ENCODE measurements at regions not wholly inside any gene's neighbourhood (a gene's known extent, or its start where the extent isn't known, plus 50 kb on each side); places are given as distances from the start of the nearest gene placed in this dataset.
"Not testable (repeated sequence)": the region's sequence is repeated elsewhere in the genome, so short reads cannot be mapped to it uniquely, and the experiment has no call there.

GRCh38 chr7:156384706-156385105 is 255.9 kb upstream of the RNF32 start:
- DNase-seq (ENCODE audit: low spot score), result no peak

DNA sequence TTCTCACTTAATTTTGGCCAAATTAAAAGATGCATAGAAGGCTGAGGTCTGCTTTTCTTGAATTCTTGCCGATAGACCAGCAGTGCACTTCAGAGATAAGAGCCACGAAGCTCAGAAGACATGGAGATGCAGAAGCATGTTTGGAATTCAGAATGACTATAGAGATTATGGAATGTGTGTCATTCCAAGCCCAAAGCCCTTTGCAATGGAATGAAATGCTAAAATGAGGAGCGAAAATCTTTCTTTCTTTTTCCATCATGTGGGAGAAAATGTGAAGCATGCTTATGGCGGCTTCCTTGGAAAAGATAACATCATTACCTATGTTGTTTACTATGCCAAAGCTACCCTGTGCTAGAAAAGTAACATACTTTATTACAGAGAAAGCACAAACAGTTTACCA is 257.0 kb upstream of the RNF32 start:
- peak; percentile 22 for DNase-seq (ENCODE audit: low spot score)

- DNase-seq (ENCODE audit: low spot score), result no peak
These were observed 260.3 kb upstream of the RNF32 start for GRCh38 chr7:156380261-156380660.

DNA sequence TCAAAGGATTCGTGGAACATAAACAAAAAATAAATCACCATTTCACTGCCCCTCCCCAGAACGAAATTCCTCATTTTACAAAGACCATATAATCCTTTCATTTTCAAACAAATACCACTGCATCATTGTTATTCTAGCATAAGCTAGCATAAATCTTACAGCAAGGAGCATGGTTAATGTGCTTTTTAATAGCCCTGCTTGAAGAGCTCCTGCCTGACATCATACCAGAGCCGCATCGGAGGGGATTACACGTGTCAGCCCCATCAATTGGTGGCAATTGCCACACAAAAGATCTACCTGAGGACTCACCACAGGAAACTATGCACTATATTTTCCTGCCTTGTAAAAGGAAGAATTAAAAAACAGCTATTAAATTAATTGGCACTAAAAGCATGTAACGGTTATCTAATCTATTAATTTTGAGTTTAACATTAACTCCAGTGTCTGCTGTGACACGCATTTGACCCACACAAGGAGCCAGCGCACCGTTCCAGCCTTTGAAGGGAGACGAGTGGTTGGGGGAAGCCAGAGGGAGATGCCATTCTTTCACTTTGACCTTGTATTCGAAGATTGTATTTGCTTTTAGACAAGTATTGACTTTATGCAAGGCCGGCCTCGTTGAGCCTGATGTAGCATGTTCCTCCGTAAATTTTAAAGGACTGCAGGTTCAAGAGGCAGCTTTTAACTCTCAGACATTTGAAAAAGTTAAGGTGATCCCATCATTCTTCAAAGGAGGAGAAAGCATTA is 261.1 kb upstream of the RNF32 start:
- no peak for DNase-seq (ENCODE audit: low spot score)

GRCh38 chr7:156378806-156379205 is 261.8 kb upstream of the RNF32 start:
- no peak for DNase-seq (ENCODE audit: low spot score)

DNA sequence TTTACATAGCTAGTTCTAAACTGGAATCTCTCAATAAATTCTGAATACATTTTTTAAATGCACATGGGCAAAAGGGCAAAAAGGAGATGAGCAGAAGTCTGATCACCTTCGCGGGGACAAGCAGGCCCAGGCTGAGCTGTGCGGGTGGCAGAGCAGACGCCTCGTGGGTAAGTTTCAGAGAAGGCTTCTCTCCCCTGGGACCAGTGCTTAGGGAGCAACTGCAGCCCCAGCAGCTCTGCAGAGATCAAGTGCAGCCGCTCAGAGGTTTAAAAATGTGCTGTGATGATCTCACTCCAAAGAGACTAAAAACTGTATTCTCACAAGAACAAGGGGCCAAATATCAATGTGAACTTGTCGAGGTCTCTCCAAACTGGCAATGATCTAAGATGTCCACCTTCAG is 264.3 kb upstream of the RNF32 start:
- no peak for DNase-seq (ENCODE audit: low spot score)

DNA sequence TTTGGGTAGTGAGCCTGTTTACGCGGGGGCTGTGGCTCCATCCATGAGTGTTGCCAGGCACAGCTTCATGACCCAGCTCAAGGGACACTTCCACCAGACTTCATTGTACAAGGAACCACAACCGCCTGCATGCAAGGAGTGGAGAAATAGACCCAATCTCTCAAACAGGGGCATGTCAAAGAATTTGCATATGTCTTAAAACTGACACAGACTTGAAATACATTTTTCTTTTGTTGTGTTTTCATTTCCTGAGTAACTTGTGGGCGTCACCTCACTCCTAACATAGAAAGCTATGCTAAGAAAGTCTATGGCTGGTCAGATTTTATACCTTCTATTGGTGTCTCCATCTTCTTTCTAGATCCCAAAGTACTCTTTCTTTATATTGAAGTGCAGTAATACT is 266.2 kb upstream of the RNF32 start:
- DNase-seq (ENCODE audit: low spot score), result no peak

DNA sequence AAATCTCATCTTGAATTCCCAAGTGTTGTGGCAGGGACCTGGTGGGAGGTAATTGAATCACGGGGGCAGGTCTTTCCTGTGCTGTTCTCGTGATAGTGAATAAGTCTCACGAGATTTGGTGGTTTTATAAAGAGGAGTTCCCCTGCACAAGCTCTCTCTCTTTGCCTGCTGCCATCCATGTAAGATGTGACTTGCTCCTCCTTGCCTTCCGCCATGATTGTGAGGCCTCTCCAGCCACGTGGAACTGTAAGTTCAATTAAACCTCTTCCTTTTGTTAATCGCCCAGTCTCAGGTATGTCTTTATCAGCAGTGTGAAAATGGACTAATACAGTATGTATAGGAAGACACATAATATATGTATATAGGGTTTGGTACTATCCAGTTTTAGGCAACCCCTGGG is 270.6 kb upstream of the RNF32 start:
- not testable (repeated sequence) for DNase-seq (ENCODE audit: low spot score)

GRCh38 chr7:156368053-156368843 is 272.3 kb upstream of the RNF32 start:
- DNase-seq (ENCODE audit: low spot score), result no peak

GRCh38 chr7:156363751-156364150 is 276.8 kb upstream of the RNF32 start:
- no peak for DNase-seq (ENCODE audit: low spot score)

DNA sequence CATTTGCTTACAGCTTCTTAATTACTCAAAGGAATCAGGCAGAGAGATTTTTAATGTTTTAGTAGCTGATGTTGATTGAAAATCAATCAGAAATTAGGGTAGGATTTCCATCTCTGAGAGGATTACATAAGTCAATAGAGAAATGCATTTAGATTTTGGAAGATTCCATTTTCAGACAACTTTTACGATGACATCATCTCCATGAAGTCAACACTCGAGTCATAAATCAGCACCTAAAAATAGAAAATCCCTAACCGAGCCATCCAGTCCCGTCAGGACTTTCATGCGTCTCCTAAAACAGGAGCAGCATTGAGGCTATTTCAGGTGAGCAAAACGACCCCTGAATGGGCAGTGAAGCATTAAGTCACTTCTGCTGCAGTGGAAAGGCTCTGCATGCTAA is 279.7 kb upstream of the RNF32 start:
- no peak for DNase-seq (ENCODE audit: low spot score)

- DNase-seq (ENCODE audit: low spot score), result no peak
These were observed 284.0 kb upstream of the RNF32 start for GRCh38 chr7:156356551-156356950.

DNA sequence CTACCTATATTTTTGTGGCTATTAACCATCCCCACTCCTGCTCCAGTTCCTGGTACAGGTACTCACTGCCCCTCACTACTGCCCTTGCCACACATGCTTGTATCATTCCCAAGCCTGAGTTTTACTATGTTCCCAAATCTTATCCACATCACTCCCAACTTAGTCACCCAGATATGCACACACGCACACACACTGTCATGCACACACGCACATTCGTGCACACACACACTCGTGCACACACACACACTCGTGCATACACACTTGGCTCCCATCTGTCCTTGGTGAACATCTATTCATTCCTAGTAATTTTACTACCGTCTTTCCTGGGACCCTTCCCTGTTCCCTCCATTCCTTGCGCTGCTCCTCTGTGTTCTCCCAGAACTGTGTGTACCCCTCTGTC is 287.2 kb upstream of the RNF32 start:
- DNase-seq (ENCODE audit: low spot score), result no peak

- not testable (repeated sequence) for DNase-seq (ENCODE audit: low spot score)
These were observed 292.8 kb upstream of the RNF32 start for GRCh38 chr7:156347703-156348248.

GRCh38 chr7:156347132-156347531 is 293.4 kb upstream of the RNF32 start:
- peak; percentile 17 for DNase-seq (ENCODE audit: low spot score)

DNA sequence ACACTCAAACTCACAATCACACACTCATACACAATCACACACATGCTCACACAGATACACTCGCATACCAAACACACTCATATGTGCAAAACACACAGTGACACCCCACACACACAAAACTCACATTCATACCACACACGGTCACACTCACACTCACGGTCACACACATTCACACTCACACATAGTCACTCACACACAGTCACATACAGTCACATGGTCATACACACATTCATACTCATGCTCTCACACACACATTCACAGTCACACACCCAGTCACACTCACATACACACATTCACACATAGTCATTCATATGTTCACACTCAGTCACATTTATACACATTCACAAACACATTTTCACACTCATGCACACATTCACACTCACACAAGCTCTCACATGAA is 296.0 kb upstream of the RNF32 start:
- no peak for DNase-seq (ENCODE audit: low spot score)

GRCh38 chr7:156334636-156335035 is 305.9 kb upstream of the RNF32 start:
- DNase-seq (ENCODE audit: low spot score), result no peak

DNA sequence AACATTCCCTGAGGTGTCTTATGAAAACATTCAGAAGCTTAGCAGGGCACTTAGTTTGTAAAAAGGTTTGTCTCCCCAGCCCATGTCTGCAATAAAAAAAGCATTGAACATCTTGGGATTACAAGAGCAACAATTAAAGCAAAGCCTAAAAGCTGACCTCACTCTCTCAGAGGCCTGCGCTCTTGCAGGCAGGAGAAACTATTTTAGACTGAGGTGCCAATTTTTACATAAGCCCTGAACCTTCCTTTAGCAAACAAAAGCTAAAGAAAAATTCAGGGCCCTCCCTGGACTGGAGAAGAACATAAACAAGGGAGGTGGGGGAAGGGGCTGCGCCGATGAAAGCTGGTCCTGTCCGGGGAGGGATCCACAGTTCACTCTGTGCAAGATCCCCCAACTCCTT is 312.7 kb upstream of the RNF32 start:
- DNase-seq (ENCODE audit: low spot score), result no peak

- no peak for DNase-seq (ENCODE audit: low spot score)
These were observed 313.1 kb upstream of the RNF32 start for GRCh38 chr7:156327474-156327873.

DNA sequence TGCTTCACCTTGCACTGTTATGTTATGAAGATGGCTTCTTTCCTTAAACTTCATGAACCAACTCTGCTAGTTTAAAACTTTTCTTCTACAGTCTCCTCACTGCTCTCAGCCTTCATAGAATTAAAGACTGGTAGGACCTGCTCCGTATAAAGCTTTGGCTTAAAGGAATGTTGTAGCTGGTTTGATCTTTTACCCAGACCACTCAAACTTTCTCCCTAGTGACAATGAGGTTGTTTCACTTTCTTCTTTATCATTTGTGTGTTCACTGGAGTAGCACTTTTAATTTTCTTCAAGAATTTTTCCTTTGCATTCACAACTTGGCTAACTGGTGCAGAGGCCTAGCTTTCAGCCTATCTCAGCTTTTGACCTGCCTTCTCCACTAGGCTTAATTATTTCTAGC is 316.4 kb upstream of the RNF32 start:
- DNase-seq (ENCODE audit: low spot score), result no peak

DNA sequence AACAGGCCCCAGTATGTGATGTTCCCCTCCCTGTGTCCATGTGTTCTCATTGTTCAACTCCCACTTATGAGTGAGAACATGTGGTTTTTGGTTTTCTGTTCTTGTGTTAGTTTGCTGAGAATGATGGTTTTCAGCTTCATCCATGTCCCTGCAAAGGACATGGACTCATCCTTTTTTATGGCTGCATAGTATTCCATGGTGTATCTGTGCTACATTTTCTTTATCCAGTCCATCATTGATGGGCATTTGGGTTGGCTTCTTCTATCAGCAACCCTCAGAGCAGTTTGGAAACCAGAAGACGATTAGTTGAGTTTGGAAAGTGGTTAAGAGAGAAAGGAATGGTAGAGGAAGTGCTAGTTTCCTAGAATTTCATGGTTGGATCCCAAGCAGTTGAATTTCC is 319.1 kb upstream of the RNF32 start:
- not testable (repeated sequence) for DNase-seq (ENCODE audit: low spot score)

GRCh38 chr7:156318926-156319325 is 321.6 kb upstream of the RNF32 start:
- DNase-seq (ENCODE audit: low spot score), result no peak

DNA sequence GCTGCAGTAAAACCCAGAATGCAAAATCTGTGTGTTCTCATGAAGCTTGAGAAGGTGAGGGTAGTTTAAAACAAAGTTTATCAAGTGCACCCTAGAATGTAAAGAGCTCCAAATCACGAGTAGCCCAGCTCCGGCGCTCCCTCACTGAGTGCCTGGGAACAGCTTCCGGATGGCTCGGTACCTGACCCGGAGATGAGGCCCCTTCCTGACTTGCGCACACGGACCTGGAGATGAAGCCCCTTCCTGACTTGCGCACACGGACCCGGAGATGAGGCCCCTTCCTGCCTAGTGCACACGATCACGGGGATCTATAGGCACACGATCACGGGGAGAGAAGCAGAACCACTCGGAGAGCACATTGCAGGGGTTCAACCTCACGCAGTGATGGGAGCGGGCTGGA is 322.1 kb upstream of the RNF32 start:
- no peak for DNase-seq (ENCODE audit: low spot score)

Measured in umbilical cord (tissue), 1 donor.